ENCODE measurements at regions not wholly inside any gene's neighbourhood (a gene's known extent, or its start where the extent isn't known, plus 50 kb on each side); places are given as distances from the start of the nearest gene placed in this dataset.

DNA sequence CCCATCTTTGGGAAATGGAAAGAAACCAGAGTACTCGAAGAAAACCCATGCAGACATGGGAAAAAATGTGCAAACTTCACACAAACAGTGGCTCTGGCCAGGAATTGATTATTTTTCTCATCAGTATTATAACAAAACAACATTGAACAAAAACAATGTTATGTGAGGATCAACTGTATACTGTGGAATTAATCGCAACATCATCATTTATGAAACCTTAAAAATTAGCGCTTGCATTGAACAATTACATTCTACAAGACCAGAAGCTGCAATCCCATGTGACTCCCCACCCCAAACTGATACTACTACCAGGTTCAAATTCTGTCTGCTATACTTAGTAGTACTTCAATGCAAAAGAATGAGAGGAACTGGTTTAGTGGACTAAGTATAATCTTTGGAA lies 390.7 kb upstream of the PIK3R1 start:
- WGBS (ENCODE audit: insufficient coverage, insufficient replicate concordance, low lambda C conversion rate, missing lambda C conversion rate), result 69% methylated on average over 3 of the region's 3 CpGs
- FAIRE-seq (no peak), ATAC-seq (no peak), DNase-seq (ENCODE audit: low read depth, low spot score) (no peak)
- ChIA-PET CTCF (no interaction called here), POLR2A (no interaction called here), RAD21 (ENCODE audit: unreplicated experiment) (no interaction called here), SMC1A (ENCODE audit: uncharacterized antibody, unreplicated experiment) (no interaction called here)
- no peak for TF ChIP-seq ZSCAN29 (IDR thresholded peaks at IDR 0.05)
- TF ChIP-seq IRF4 (IDR thresholded peaks at IDR 0.05; ENCODE audit: low read depth, low read length), result no peak
- no peak for TF ChIP-seq POLR2AphosphoS5 (IDR thresholded peaks at IDR 0.05; ENCODE audit: low read length)
- no peak for TF ChIP-seq RFX5 (IDR thresholded peaks at IDR 0.05; ENCODE audit: low read depth, low read length)
- no peak for TF ChIP-seq TAF1 (IDR thresholded peaks at IDR 0.05; ENCODE audit: borderline replicate concordance, low read depth, low read length)
- TF ChIP-seq, protein P1, sequence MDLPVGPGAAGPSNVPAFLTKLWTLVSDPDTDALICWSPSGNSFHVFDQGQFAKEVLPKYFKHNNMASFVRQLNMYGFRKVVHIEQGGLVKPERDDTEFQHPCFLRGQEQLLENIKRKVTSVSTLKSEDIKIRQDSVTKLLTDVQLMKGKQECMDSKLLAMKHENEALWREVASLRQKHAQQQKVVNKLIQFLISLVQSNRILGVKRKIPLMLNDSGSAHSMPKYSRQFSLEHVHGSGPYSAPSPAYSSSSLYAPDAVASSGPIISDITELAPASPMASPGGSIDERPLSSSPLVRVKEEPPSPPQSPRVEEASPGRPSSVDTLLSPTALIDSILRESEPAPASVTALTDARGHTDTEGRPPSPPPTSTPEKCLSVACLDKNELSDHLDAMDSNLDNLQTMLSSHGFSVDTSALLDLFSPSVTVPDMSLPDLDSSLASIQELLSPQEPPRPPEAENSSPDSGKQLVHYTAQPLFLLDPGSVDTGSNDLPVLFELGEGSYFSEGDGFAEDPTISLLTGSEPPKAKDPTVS (IDR thresholded peaks at IDR 0.05; ENCODE audit: low read depth, low read length), result no peak
- no peak for TF ChIP-seq PML (IDR thresholded peaks at IDR 0.05; ENCODE audit: low read length)
- no peak for TF ChIP-seq ASH2L (IDR thresholded peaks at IDR 0.05; ENCODE audit: borderline replicate concordance, low read depth)
- TF ChIP-seq TARDBP (IDR thresholded peaks at IDR 0.05; ENCODE audit: borderline replicate concordance), result no peak
- TF ChIP-seq, protein P2, sequence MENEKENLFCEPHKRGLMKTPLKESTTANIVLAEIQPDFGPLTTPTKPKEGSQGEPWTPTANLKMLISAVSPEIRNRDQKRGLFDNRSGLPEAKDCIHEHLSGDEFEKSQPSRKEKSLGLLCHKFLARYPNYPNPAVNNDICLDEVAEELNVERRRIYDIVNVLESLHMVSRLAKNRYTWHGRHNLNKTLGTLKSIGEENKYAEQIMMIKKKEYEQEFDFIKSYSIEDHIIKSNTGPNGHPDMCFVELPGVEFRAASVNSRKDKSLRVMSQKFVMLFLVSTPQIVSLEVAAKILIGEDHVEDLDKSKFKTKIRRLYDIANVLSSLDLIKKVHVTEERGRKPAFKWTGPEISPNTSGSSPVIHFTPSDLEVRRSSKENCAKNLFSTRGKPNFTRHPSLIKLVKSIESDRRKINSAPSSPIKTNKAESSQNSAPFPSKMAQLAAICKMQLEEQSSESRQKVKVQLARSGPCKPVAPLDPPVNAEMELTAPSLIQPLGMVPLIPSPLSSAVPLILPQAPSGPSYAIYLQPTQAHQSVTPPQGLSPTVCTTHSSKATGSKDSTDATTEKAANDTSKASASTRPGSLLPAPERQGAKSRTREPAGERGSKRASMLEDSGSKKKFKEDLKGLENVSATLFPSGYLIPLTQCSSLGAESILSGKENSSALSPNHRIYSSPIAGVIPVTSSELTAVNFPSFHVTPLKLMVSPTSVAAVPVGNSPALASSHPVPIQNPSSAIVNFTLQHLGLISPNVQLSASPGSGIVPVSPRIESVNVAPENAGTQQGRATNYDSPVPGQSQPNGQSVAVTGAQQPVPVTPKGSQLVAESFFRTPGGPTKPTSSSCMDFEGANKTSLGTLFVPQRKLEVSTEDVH (IDR thresholded peaks at IDR 0.05; ENCODE audit: low read depth, partially characterized antibody), result no peak
- TF ChIP-seq SRF (IDR thresholded peaks at IDR 0.05; ENCODE audit: low read depth in 2 of 2, low read length in 2 of 2), result no peak
- TF ChIP-seq RB1 (IDR thresholded peaks at IDR 0.05; ENCODE audit: borderline replicate concordance), result no peak
- no peak for TF ChIP-seq ZZZ3 (IDR thresholded peaks at IDR 0.05; ENCODE audit: control insufficient read depth, insufficient read length, low read depth)
- TF ChIP-seq DPF2 (IDR thresholded peaks at IDR 0.05), result no peak
- Histone ChIP-seq H3K79me2 (ENCODE audit: control insufficient read depth, insufficient read depth, low read length) (no peaks in the 10 kb centered on the region), H2AFZ (ENCODE audit: control insufficient read depth, low read depth, low read length) (no peak overlapping the region), H3K9me3 (replicated peaks; ENCODE audit: control insufficient read depth, insufficient read depth, low read length) (no peaks in the 10 kb centered on the region), H3K4me1 (ENCODE audit: control insufficient read depth, insufficient read depth, low read length) (no peaks in the 10 kb centered on the region), H3K9ac (ENCODE audit: control insufficient read depth, insufficient read depth, low read length) (no peak overlapping the region), H3K4me3 (no peak overlapping the region), H3K27ac (ENCODE audit: control insufficient read depth, insufficient read depth) (no peak overlapping the region), H3K4me2 (ENCODE audit: control insufficient read depth, insufficient read depth) (no peak overlapping the region), H4K20me1 (ENCODE audit: control insufficient read depth, insufficient read depth) (no peaks in the 10 kb centered on the region), H3K27me3 (replicated peaks in 1 of 2; ENCODE audit: control insufficient read depth in 2 of 2, insufficient read depth in 2 of 2, low read length in 1 of 2) (no peaks in the 10 kb centered on the region), H3K36me3 (ENCODE audit: control insufficient read depth in 2 of 2, insufficient read depth in 2 of 2, low read length in 1 of 2) (no peaks in the 10 kb centered on the region)
- intact Hi-C loops (cut with micrococcal nuclease; ENCODE audit: unreplicated experiment) (no loop called here), in situ Hi-C loops (cut with MboI) (no loop called here)
- BruUV-seq (replicated peaks), result no TSS peak
